HepG2 (cell line): ENCODE measurements at regions not wholly inside any gene's neighbourhood (a gene's known extent, or its start where the extent isn't known, plus 50 kb on each side); places are given as distances from the start of the nearest gene placed in this dataset.

Experiments
- ATAC-seq: fragments of 200-7000 bp; cut with Tn5 transposase; 3 replicates; pipeline ENCODE4 v1.9.1; 2020; ENCODE audit warnings: mild to moderate bottlenecking, moderate library complexity
- BruUV-seq: library from RNA; stranded (reverse); fragments of 400-500 nt; replicated peaks from 2 replicates; lab custom pipeline; 2021; lab: Mats Ljungman, UMichigan
- CTCF ChIA-PET: fragments of 300-600 bp; formaldehyde crosslinking; extraction: SDS; loops from one replicate; lab custom pipeline; 2021; ENCODE audit warnings: low total read pairs, inconsistent platforms, low intra/inter-chr PET ratio; lab: Yijun Ruan, JAX
- POLR2A ChIA-PET: fragments of 350-600 bp; sonication (Branson Sonifier 250); formaldehyde crosslinking; loops from one replicate; lab custom pipeline; 2020; ENCODE audit warnings: antibody characterized with exemption, inconsistent platforms; lab: Yijun Ruan, JAX
- DNase-seq: peaks from one replicate; pipeline ENCODE4 v3.0.0-alpha.2; 2015; ENCODE audit warnings: low spot score
- FAIRE-seq: peaks from 3 replicates; lab custom pipeline; 2011; peaks lifted over from hg19 to GRCh38; lab: Jason Lieb, UNC
- H2AFZ ChIP-seq: one replicate; pipeline ENCODE4 v1.6.1; 2011; ENCODE audit warnings: low read length, inconsistent platforms
- H3K27ac ChIP-seq: fragments of 300-600 bp; 3 replicates; pipeline ENCODE4 v1.8.0; 2011; ENCODE audit warnings: mixed run types, mild to moderate bottlenecking, mixed read lengths, low read length, inconsistent platforms; ENCODE audit not compliant: insufficient read depth; ENCODE audit errors: extremely low read length
- H3K27me3 ChIP-seq, 2 experiments: fragments of 200-600 bp in 1 of 2; 2 replicates in 1 of 2; 3 replicates in 1 of 2; pipeline versions ENCODE4 v1.6.0 to v1.8.0; 2011; ENCODE audit warnings: low read length in 2 of 2, mild to moderate bottlenecking in 2 of 2, moderate library complexity in 2 of 2, inconsistent platforms in 1 of 2; ENCODE audit not compliant: insufficient read depth in 2 of 2, control insufficient read depth in 1 of 2
- H3K36me3 ChIP-seq, 2 experiments: fragments of 200-600 bp in 1 of 2; replicated peaks in 1 of 2; 2 replicates in 1 of 2; 3 replicates in 1 of 2; pipeline versions ENCODE4 v1.5.1 to v1.8.0; 2011; ENCODE audit warnings: low read length in 2 of 2, inconsistent platforms in 1 of 2; ENCODE audit not compliant: insufficient read depth in 2 of 2, control insufficient read depth in 1 of 2
- H3K4me1 ChIP-seq: 2 replicates; pipeline ENCODE4 v1.5.1; 2012; ENCODE audit warnings: low read length, inconsistent platforms; ENCODE audit not compliant: insufficient read depth
- H3K4me2 ChIP-seq: 2 replicates; pipeline ENCODE4 v1.6.0; 2011; ENCODE audit warnings: low read depth, low read length, inconsistent platforms
- H3K4me3 ChIP-seq, 3 experiments: fragments of 200-600 bp in 1 of 3; sonication (generic), shearing (Covaris generic) in 1 of 3; replicated peaks in 1 of 3; 2 replicates each; pipeline ENCODE4 v1.5.1; 2011 to 2016; ENCODE audit warnings: low read length in 3 of 3, inconsistent platforms in 2 of 3, low read depth in 2 of 3, mild to moderate bottlenecking in 2 of 3, control low read depth in 1 of 3, mixed read lengths in 1 of 3; ENCODE audit not compliant: insufficient read depth in 1 of 3
- H3K79me2 ChIP-seq: one replicate; pipeline ENCODE4 v1.6.1; 2011; ENCODE audit warnings: low read length, inconsistent platforms; ENCODE audit not compliant: insufficient read depth
- H3K9ac ChIP-seq: 2 replicates; pipeline ENCODE4 v1.6.0; 2011; ENCODE audit warnings: mild to moderate bottlenecking, low read depth, low read length, inconsistent platforms; ENCODE audit not compliant: insufficient read depth
- H3K9me3 ChIP-seq: 2 replicates; pipeline ENCODE4 v1.5.1; 2012; ENCODE audit warnings: mild to moderate bottlenecking, low read length
- H4K20me1 ChIP-seq: 2 replicates; pipeline ENCODE4 v1.6.0; 2011; ENCODE audit warnings: inconsistent platforms, mild to moderate bottlenecking, low read length, moderate library complexity; ENCODE audit not compliant: insufficient read depth
- CSRNP2 ChIP-seq: sonication (generic); formaldehyde crosslinking; conservative IDR thresholded peaks from 2 replicates; pipeline ENCODE4 v1.8.0; 2022; ENCODE audit warnings: low read depth, missing genetic modification reagents
- GTF2F1 ChIP-seq: fragments of 150-350 bp; IDR thresholded peaks from 2 replicates; pipeline ENCODE4 v1.6.1; 2014; ENCODE audit warnings: low read length
- KAT2B ChIP-seq: fragments of 150-350 bp; IDR thresholded peaks from 2 replicates; pipeline ENCODE4 v1.6.1; 2014; ENCODE audit warnings: low read depth, low read length, borderline replicate concordance
- MED8 ChIP-seq: sonication (generic); formaldehyde crosslinking; IDR thresholded peaks from 2 replicates; pipeline ENCODE4 v1.8.1; 2023; ENCODE audit warnings: mild to moderate bottlenecking, missing genetic modification reagents; ENCODE audit not compliant: insufficient replicate concordance
- MEIS2 ChIP-seq: sonication (generic); formaldehyde crosslinking; IDR thresholded peaks from 2 replicates; pipeline ENCODE4 v1.9.0; 2021; ENCODE audit warnings: mild to moderate bottlenecking, missing genetic modification reagents
- NFIB ChIP-seq: sonication (generic); formaldehyde crosslinking; IDR thresholded peaks from 2 replicates; pipeline ENCODE4 v1.9.0; 2021; ENCODE audit warnings: missing genetic modification reagents, mild to moderate bottlenecking, borderline replicate concordance
- PHF5A ChIP-seq: IDR thresholded peaks from one replicate; pipeline ENCODE4 v1.6.1; 2018; ENCODE audit warnings: low read depth, missing genetic modification reagents; ENCODE audit not compliant: unreplicated experiment
- POLR2AphosphoS5 ChIP-seq: IDR thresholded peaks from 2 replicates; pipeline ENCODE4 v1.6.1; 2012; ENCODE audit warnings: low read depth, low read length
- REL ChIP-seq: sonication (generic); formaldehyde crosslinking; conservative IDR thresholded peaks from 2 replicates; pipeline ENCODE4 v1.8.0; 2022; ENCODE audit warnings: mild to moderate bottlenecking, missing genetic modification reagents, moderate library complexity
- REXO4 ChIP-seq: sonication (generic); formaldehyde crosslinking; IDR thresholded peaks from 2 replicates; pipeline ENCODE4 v1.8.0; 2022; ENCODE audit warnings: missing genetic modification reagents, mild to moderate bottlenecking, borderline replicate concordance
- RFX1 ChIP-seq: fragments of 450-650 bp; IDR thresholded peaks from 2 replicates; pipeline ENCODE4 v1.6.1; 2017
- SCMH1 ChIP-seq: sonication (generic); formaldehyde crosslinking; IDR thresholded peaks from 2 replicates; pipeline ENCODE4 v1.9.0; 2021; ENCODE audit warnings: missing genetic modification reagents, mild to moderate bottlenecking, borderline replicate concordance
- SMC3 ChIP-seq: IDR thresholded peaks from 2 replicates; pipeline ENCODE4 v1.6.1; 2011; ENCODE audit warnings: low read length, improper control_type of control experiment
- SRSF4 ChIP-seq: fragments of 200-400 bp; formaldehyde crosslinking; IDR thresholded peaks from one replicate; pipeline ENCODE4 v1.6.1; 2018; ENCODE audit warnings: mild to moderate bottlenecking, low read depth, low read length, moderate library complexity; ENCODE audit not compliant: poor library complexity, severe bottlenecking
- ZKSCAN8 ChIP-seq: IDR thresholded peaks from 2 replicates; pipeline ENCODE4 v1.6.1; 2016; ENCODE audit warnings: borderline replicate concordance, missing genetic modification reagents, missing compliant biosample characterization
- ZNF205 ChIP-seq: IDR thresholded peaks from 2 replicates; pipeline ENCODE4 v1.6.1; 2018; ENCODE audit warnings: missing biosample characterization, missing genetic modification reagents
- ZNF331 ChIP-seq: sonication (generic); formaldehyde crosslinking; IDR thresholded peaks from 2 replicates; pipeline ENCODE4 v1.4.0; 2020; ENCODE audit warnings: missing genetic modification reagents
- ZNF382 ChIP-seq: sonication (generic); formaldehyde crosslinking; IDR thresholded peaks from 2 replicates; pipeline ENCODE4 v1.5.0; 2020; ENCODE audit warnings: missing genetic modification reagents, mild to moderate bottlenecking, borderline replicate concordance
- ZNF446 ChIP-seq: sonication (generic); formaldehyde crosslinking; IDR thresholded peaks from 2 replicates; pipeline ENCODE4 v1.5.0; 2020; ENCODE audit warnings: mild to moderate bottlenecking, missing genetic modification reagents
- ZNF552 ChIP-seq: sonication (generic); formaldehyde crosslinking; IDR thresholded peaks from 2 replicates; pipeline ENCODE4 v1.9.0; 2022; ENCODE audit warnings: missing genetic modification reagents, mild to moderate bottlenecking, borderline replicate concordance
- ZNF557 ChIP-seq: sonication (generic); formaldehyde crosslinking; IDR thresholded peaks from 2 replicates; pipeline ENCODE4 v1.4.0; 2020; ENCODE audit warnings: missing genetic modification reagents
- ZNF614 ChIP-seq: IDR thresholded peaks from 2 replicates; pipeline ENCODE4 v1.6.1; 2018; ENCODE audit warnings: missing biosample characterization, missing genetic modification reagents, inconsistent platforms, borderline replicate concordance
- ZSCAN9 ChIP-seq: IDR thresholded peaks from 2 replicates; pipeline ENCODE4 v1.6.1; 2016; ENCODE audit warnings: borderline replicate concordance
- WGBS: methylation state at CpG from one replicate; pipeline ENCODE4 v1.1.6; 2017; ENCODE audit warnings: low lambda C conversion rate; 5-methylcytosine and 5-hydroxymethylcytosine counted together
- in situ Hi-C: cut with HindIII; loops from 2 replicates; pipeline ENCODE4 v1.10.0; 2017; ENCODE audit warnings: low pct_unique_long_range_greater_than_20kb; ENCODE audit not compliant: extremely low pct_ligation_motif_present
- intact Hi-C: fragments of 100-400 bp; cut with micrococcal nuclease; formaldehyde crosslinking; loops from one replicate; pipeline ENCODE4 v1.10.0; 2022; ENCODE audit not compliant: unreplicated experiment

DNA sequence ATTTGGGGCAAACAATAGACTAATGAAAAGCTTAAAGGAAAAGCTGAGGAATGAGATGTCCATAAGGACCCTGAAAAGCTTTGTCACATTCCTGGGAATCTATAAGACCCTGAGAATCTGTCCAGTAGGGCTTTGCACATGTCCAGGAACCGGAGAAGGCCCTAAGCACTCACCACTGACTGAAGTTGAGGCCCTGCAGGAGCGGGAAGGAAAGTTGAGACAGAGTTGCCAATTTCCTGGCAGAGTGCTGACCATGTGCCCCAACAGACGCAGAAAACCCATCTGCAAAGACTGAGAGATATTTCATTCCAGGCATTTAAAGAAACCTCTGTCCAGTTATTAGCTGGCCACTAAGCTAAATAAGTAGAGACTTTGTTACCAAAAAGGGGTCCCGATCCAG, 890.5 kb downstream of the UQCRFS1 start:
- no peak overlapping the region for H3K4me2 ChIP-seq
- no peak for ATAC-seq
- H3K36me3 ChIP-seq, result no peaks in the 10 kb centered on the region
- H4K20me1 ChIP-seq, result no peaks in the 10 kb centered on the region
- no peaks in the 10 kb centered on the region for H3K4me1 ChIP-seq
- TF ChIP-seq SRSF4, result no peak
- TF ChIP-seq ZNF552 (CRISPR knock-in tag), result no peak
- TF ChIP-seq SMC3, result no peak
- TF ChIP-seq ZNF205 (CRISPR knock-in tag), result no peak
- no peak for TF ChIP-seq KAT2B
- no peak for TF ChIP-seq ZKSCAN8 (CRISPR knock-in tag)
- no peak overlapping the region for H3K4me3 ChIP-seq
- intact Hi-C loops, result no loop called here
- in situ Hi-C loops, result no loop called here
- CTCF ChIA-PET, result no interaction called here
- no peaks in the 10 kb centered on the region for H3K27me3 ChIP-seq
- POLR2A ChIA-PET, result no interaction called here
- BruUV-seq, result no TSS peak
- 6% methylated on average over 3 of the region's 4 CpGs for WGBS
- no peak overlapping the region for H2AFZ ChIP-seq
- no peak overlapping the region for H3K27ac ChIP-seq
- H3K9ac ChIP-seq, result no peak overlapping the region
- no peak for DNase-seq
- FAIRE-seq, result no peak
- no peaks in the 10 kb centered on the region for H3K79me2 ChIP-seq
- peaks cover 44% of the 10 kb centered on the region for H3K9me3 ChIP-seq

DNA sequence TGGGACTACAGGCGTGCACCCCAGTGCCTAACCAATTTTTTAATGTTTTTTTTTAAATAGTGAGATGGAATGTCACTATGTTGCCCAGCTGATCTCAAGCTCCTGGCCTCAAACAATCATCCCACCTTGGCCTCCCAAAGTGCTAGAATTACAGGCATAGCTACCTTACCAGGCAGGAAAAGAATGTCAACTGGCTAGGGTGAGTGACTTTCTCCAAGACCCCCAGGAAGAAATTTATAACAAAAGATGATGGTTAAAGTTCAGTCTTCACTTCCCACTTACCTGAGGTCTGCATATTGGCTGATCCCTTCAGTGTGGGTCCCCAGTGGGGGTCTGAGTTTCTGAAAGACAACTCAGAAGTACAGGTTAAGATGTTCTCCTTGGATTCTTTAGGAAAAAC, 893.0 kb downstream of the UQCRFS1 start:
- in situ Hi-C loops, result no loop called here
- Histone ChIP-seq H4K20me1 (no peaks in the 10 kb centered on the region), H2AFZ (no peak overlapping the region), H3K36me3 (no peaks in the 10 kb centered on the region), H3K27ac (no peak overlapping the region), H3K4me3 (no peak overlapping the region), H3K79me2 (no peaks in the 10 kb centered on the region), H3K4me1 (no peaks in the 10 kb centered on the region), H3K9ac (no peak overlapping the region), H3K4me2 (no peak overlapping the region), H3K9me3 (peaks cover 69% of the 10 kb centered on the region), H3K27me3 (no peaks in the 10 kb centered on the region)
- intact Hi-C loops, result no loop called here
- ChIA-PET POLR2A (no interaction called here), CTCF (no interaction called here)
- 0% methylated on average over 1 of the region's 1 CpG for WGBS
- ATAC-seq (no peak), FAIRE-seq (no peak), DNase-seq (no peak)
- BruUV-seq, result no TSS peak
- no peak for TF ChIP-seq MEIS2 (CRISPR knock-in tag)
- TF ChIP-seq REXO4 (CRISPR knock-in tag), result no peak
- no peak for TF ChIP-seq SCMH1 (CRISPR knock-in tag)
- no peak for TF ChIP-seq RFX1
- TF ChIP-seq POLR2AphosphoS5, result no peak
- TF ChIP-seq MED8 (CRISPR knock-in tag), result no peak
- TF ChIP-seq CSRNP2 (CRISPR knock-in tag), result no peak
- TF ChIP-seq ZSCAN9, result no peak
- no peak for TF ChIP-seq PHF5A (CRISPR knock-in tag)
- TF ChIP-seq REL (CRISPR knock-in tag), result no peak
- no peak for TF ChIP-seq NFIB (CRISPR knock-in tag)
- TF ChIP-seq ZNF446 (CRISPR knock-in tag), result no peak
- no peak for TF ChIP-seq ZNF614 (CRISPR knock-in tag)
- no peak for TF ChIP-seq ZNF382 (CRISPR knock-in tag)
- TF ChIP-seq ZNF331 (CRISPR knock-in tag), result no peak
- TF ChIP-seq ZNF557 (CRISPR knock-in tag), result no peak
- no peak for TF ChIP-seq GTF2F1
